SK-N-SH (cell line): ENCODE measurements at regions not wholly inside any gene's neighbourhood (a gene's known extent, or its start where the extent isn't known, plus 50 kb on each side); places are given as distances from the start of the nearest gene placed in this dataset.

ENCODE experiments used
- CTCF ChIA-PET: fragments of 300-600, 350-600 bp; formaldehyde crosslinking; extraction: SDS; loops from one replicate; lab custom pipeline; 2021; lab: Yijun Ruan, JAX
- POLR2A ChIA-PET: fragments of 350-600 bp; sonication (Branson Sonifier 250); formaldehyde crosslinking; extraction: SDS; loops from one replicate; lab custom pipeline; 2020; ENCODE audit warnings: antibody characterized with exemption, inconsistent platforms; lab: Yijun Ruan, JAX
- DNase-seq: peaks from one replicate; pipeline ENCODE4 v3.0.0; 2012
- H2AFZ ChIP-seq: fragments of 200-600 bp; sonication (generic); 2 replicates; pipeline ENCODE4 v1.8.1; 2016; ENCODE audit warnings: antibody characterized with exemption, mild to moderate bottlenecking, low read depth
- H3F3A ChIP-seq: fragments of 200-600 bp; sonication (generic); replicated peaks from 2 replicates; pipeline ENCODE3; 2016; ENCODE audit warnings: antibody characterized with exemption, mild to moderate bottlenecking; ENCODE audit not compliant: insufficient read depth
- H3K27ac ChIP-seq, 2 experiments: fragments of 200-500 bp in 1 of 2; fragments of 200-600 bp in 1 of 2; sonication (Bioruptor generic) in 1 of 2; sonication (generic), shearing (Covaris generic) in 1 of 2; 2 replicates each; pipeline versions ENCODE4 v1.5.1 to v1.6.1; 2014 to 2016; ENCODE audit warnings: low read depth in 2 of 2, inconsistent platforms in 1 of 2, low read length in 1 of 2, mild to moderate bottlenecking in 1 of 2, mixed read lengths in 1 of 2
- H3K27me3 ChIP-seq: fragments of 200-600 bp; sonication (generic), shearing (Covaris generic); 2 replicates; pipeline ENCODE4 v1.6.1; 2016; ENCODE audit warnings: mixed run types; ENCODE audit not compliant: insufficient read depth
- H3K36me3 ChIP-seq, 2 experiments: fragments of 200-500 bp in 1 of 2; fragments of 200-600 bp in 1 of 2; sonication (Bioruptor generic) in 1 of 2; sonication (generic) in 1 of 2; replicated peaks in 1 of 2; 2 replicates each; pipeline versions ENCODE3 to v1.5.1; 2014 to 2016; ENCODE audit warnings: low read length in 1 of 2, mild to moderate bottlenecking in 1 of 2; ENCODE audit not compliant: insufficient read depth in 2 of 2, control insufficient read depth in 1 of 2
- H3K4me1 ChIP-seq, 2 experiments: fragments of 200-500 bp in 1 of 2; fragments of 200-600 bp in 1 of 2; sonication (Bioruptor generic) in 1 of 2; sonication (generic), shearing (Covaris generic) in 1 of 2; 2 replicates each; pipeline versions ENCODE4 v1.5.1 to v1.6.1; 2014 to 2016; ENCODE audit warnings: low read depth in 1 of 2, low read length in 1 of 2, mixed run types in 1 of 2; ENCODE audit not compliant: insufficient read depth in 2 of 2, control insufficient read depth in 1 of 2
- H3K4me2 ChIP-seq: fragments of 200-600 bp; sonication (generic), shearing (Covaris generic); 2 replicates; pipeline ENCODE4 v1.6.1; 2017; ENCODE audit warnings: mixed run types
- H3K4me3 ChIP-seq, 2 experiments: fragments of 200-500 bp in 1 of 2; fragments of 200-600 bp in 1 of 2; sonication (Bioruptor generic) in 1 of 2; sonication (generic), shearing (Covaris generic) in 1 of 2; 2 replicates each; pipeline versions ENCODE4 v1.5.1 to v1.8.1; 2014 to 2016; ENCODE audit warnings: low read depth in 2 of 2, inconsistent platforms in 1 of 2, low read length in 1 of 2, mild to moderate bottlenecking in 1 of 2, mixed read lengths in 1 of 2, moderate library complexity in 1 of 2
- H3K79me2 ChIP-seq: fragments of 200-600 bp; sonication (generic); 2 replicates; pipeline ENCODE4 v1.8.1; 2017; ENCODE audit warnings: mild to moderate bottlenecking; ENCODE audit not compliant: insufficient read depth
- H3K9ac ChIP-seq: fragments of 200-600 bp; sonication (generic); 2 replicates; pipeline ENCODE4 v1.6.1; 2017; ENCODE audit warnings: mixed run types
- H3K9me2 ChIP-seq: fragments of 200-600 bp; sonication (generic); 2 replicates; pipeline ENCODE4 v1.6.1; 2017; ENCODE audit warnings: mixed run types
- H3K9me3 ChIP-seq: fragments of 200-600 bp; sonication (generic); 2 replicates; pipeline ENCODE4 v1.6.1; 2017; ENCODE audit warnings: mixed run types, mild to moderate bottlenecking, moderate library complexity
- H4K20me1 ChIP-seq: fragments of 200-600 bp; sonication (generic); 2 replicates; pipeline ENCODE4 v1.6.1; 2017; ENCODE audit warnings: mild to moderate bottlenecking, mixed run types; ENCODE audit not compliant: insufficient read depth
- FOSL2 ChIP-seq: IDR thresholded peaks from 2 replicates; pipeline ENCODE4 v1.4.0; 2012; ENCODE audit warnings: low read depth, mild to moderate bottlenecking, moderate library complexity, borderline replicate concordance
- FOXM1 ChIP-seq: IDR thresholded peaks from 2 replicates; pipeline ENCODE4 v1.4.0; 2012; ENCODE audit warnings: low read depth, mild to moderate bottlenecking
- GABPA ChIP-seq: IDR thresholded peaks from 2 replicates; pipeline ENCODE4 v1.4.0; 2012; ENCODE audit warnings: low read depth, mild to moderate bottlenecking
- JUND ChIP-seq: IDR thresholded peaks from 2 replicates; pipeline ENCODE4 v1.4.0; 2012
- NFIC ChIP-seq: IDR thresholded peaks from 2 replicates; pipeline ENCODE4 v1.4.0; 2012; ENCODE audit warnings: borderline replicate concordance
- NRF1 ChIP-seq: IDR thresholded peaks from 2 replicates; pipeline ENCODE4 v1.6.1; 2012; ENCODE audit warnings: low read depth, mild to moderate bottlenecking, low read length
- POLR2AphosphoS5 ChIP-seq: IDR thresholded peaks from 2 replicates; pipeline ENCODE4 v1.6.1; 2012; ENCODE audit warnings: low read depth, low read length
- RAD21 ChIP-seq: IDR thresholded peaks from 2 replicates; pipeline ENCODE4 v1.6.1; 2012; ENCODE audit warnings: mild to moderate bottlenecking, low read length
- RCOR1 ChIP-seq: fragments of 150-350 bp; IDR thresholded peaks from 2 replicates; pipeline ENCODE4 v1.6.1; 2017; ENCODE audit warnings: antibody characterized with exemption, low read length
- RXRA ChIP-seq: IDR thresholded peaks from 2 replicates; pipeline ENCODE4 v1.4.0; 2012; ENCODE audit warnings: low read depth, mild to moderate bottlenecking, borderline replicate concordance
- SMC3 ChIP-seq: IDR thresholded peaks from 2 replicates; pipeline ENCODE4 v1.6.1; 2012; ENCODE audit warnings: low read depth, low read length, improper control_type of control experiment
- TAF1 ChIP-seq: IDR thresholded peaks from 2 replicates; pipeline ENCODE4 v1.6.1; 2012; ENCODE audit warnings: low read depth, mild to moderate bottlenecking, low read length, moderate library complexity, borderline replicate concordance
- TCF12 ChIP-seq: IDR thresholded peaks from 2 replicates; pipeline ENCODE4 v1.4.0; 2012
- WGBS: methylation state at CpG from one replicate; pipeline ENCODE4 v1.1.6; 2017; ENCODE audit warnings: low lambda C conversion rate; 5-methylcytosine and 5-hydroxymethylcytosine counted together
- TF ChIP-seq, protein P1 (sequence below): IDR thresholded peaks from 2 replicates; pipeline ENCODE4 v1.4.0; 2012; ENCODE audit warnings: low read depth, borderline replicate concordance
- TF ChIP-seq, protein P2 (sequence below): IDR thresholded peaks from 2 replicates; pipeline ENCODE4; 2012
- TF ChIP-seq, protein P3 (sequence below): IDR thresholded peaks from 2 replicates; pipeline ENCODE4 v1.4.0; 2012; ENCODE audit warnings: low read depth, borderline replicate concordance

DNA sequence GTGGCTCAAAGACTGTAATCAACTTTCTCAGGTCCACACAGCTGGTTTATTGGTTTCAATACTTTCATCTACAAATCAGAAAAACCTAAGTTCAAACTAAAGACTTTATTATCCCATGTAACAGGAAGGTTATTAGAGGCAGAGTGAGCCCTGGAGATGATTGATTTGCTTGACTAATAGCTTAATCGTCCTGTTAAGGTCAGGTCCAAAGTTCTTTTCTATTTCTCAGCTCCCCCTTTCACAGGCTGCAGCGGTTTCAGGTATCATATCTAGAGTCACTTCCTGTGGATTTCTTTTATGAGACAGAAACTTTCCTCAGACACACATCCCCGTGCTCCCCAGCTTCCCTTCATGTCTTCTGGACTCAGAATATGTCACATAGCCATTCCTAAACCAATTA is 166.4 kb downstream of the PRELID2 start:
- Histone ChIP-seq H3K27ac (no peak overlapping the region), H3K4me1 (no peaks in the 10 kb centered on the region), H3F3A (no peaks in the 10 kb centered on the region), H3K4me2 (no peak overlapping the region), H3K27me3 (no peaks in the 10 kb centered on the region), H3K9ac (no peak overlapping the region), H3K79me2 (no peaks in the 10 kb centered on the region), H3K4me3 (no peak overlapping the region), H2AFZ (no peak overlapping the region), H3K9me3 (no peaks in the 10 kb centered on the region), H4K20me1 (no peaks in the 10 kb centered on the region), H3K9me2 (no peaks in the 10 kb centered on the region), H3K36me3 (no peaks in the 10 kb centered on the region)
- TF ChIP-seq FOSL2 (no peak), FOXM1 (no peak), RCOR1 (no peak), TCF12 (no peak), RAD21 (no peak), JUND (no peak), POLR2AphosphoS5 (no peak), NFIC (no peak), GABPA (no peak), TAF1 (no peak)
- TF ChIP-seq, protein P1, sequence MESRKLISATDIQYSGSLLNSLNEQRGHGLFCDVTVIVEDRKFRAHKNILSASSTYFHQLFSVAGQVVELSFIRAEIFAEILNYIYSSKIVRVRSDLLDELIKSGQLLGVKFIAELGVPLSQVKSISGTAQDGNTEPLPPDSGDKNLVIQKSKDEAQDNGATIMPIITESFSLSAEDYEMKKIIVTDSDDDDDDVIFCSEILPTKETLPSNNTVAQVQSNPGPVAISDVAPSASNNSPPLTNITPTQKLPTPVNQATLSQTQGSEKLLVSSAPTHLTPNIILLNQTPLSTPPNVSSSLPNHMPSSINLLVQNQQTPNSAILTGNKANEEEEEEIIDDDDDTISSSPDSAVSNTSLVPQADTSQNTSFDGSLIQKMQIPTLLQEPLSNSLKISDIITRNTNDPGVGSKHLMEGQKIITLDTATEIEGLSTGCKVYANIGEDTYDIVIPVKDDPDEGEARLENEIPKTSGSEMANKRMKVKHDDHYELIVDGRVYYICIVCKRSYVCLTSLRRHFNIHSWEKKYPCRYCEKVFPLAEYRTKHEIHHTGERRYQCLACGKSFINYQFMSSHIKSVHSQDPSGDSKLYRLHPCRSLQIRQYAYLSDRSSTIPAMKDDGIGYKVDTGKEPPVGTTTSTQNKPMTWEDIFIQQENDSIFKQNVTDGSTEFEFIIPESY = no peak
- TF ChIP-seq, protein P2, sequence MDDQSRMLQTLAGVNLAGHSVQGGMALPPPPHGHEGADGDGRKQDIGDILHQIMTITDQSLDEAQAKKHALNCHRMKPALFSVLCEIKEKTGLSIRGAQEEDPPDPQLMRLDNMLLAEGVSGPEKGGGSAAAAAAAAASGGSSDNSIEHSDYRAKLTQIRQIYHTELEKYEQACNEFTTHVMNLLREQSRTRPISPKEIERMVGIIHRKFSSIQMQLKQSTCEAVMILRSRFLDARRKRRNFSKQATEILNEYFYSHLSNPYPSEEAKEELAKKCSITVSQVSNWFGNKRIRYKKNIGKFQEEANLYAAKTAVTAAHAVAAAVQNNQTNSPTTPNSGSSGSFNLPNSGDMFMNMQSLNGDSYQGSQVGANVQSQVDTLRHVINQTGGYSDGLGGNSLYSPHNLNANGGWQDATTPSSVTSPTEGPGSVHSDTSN = no peak
- TF ChIP-seq, protein P3, sequence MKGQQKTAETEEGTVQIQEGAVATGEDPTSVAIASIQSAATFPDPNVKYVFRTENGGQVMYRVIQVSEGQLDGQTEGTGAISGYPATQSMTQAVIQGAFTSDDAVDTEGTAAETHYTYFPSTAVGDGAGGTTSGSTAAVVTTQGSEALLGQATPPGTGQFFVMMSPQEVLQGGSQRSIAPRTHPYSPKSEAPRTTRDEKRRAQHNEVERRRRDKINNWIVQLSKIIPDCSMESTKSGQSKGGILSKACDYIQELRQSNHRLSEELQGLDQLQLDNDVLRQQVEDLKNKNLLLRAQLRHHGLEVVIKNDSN = no peak
- WGBS = 62% methylated on average over 3 of the region's 3 CpGs
- CTCF ChIA-PET = interaction anchor here (1.0 kb wide), 1 partner anchor 13 kb away, joined by 3 read pairs; no protein-coding TSS in a partner anchor
- POLR2A ChIA-PET = no interaction called here
- DNase-seq = no peak

DNA sequence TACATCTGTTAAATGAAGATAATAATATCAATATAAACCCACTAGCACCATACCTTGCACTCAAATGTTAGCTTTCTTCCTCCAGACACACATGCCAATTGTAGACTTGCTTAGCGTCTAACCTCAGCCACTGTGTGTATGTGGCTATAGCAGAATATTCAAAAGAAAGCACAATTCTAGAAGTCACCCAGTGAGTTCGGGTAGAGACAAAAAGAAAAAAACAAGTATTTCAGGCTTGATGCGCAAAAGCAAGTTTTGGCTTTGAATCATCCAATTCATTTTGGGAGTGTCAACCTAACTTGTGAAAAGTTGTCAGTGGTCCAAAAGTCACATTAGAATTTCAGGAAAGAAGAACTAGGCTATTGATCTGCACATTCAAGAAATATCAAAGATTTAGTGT is 167.4 kb downstream of the PRELID2 start:
- H3K79me2 ChIP-seq = no peaks in the 10 kb centered on the region
- H3K4me1 ChIP-seq = no peaks in the 10 kb centered on the region
- no peaks in the 10 kb centered on the region for H3K36me3 ChIP-seq
- no peaks in the 10 kb centered on the region for H3K27me3 ChIP-seq
- TF ChIP-seq SMC3 = no peak
- no peak for TF ChIP-seq NRF1
- TF ChIP-seq RAD21 = no peak
- no peak for TF ChIP-seq RXRA
- TF ChIP-seq FOSL2 = no peak
- TF ChIP-seq, protein P3 = no peak
- 89% methylated on average over 3 of the region's 3 CpGs for WGBS
- H3K4me2 ChIP-seq = no peak overlapping the region
- H3K9me3 ChIP-seq = no peaks in the 10 kb centered on the region
- DNase-seq = no peak
- H4K20me1 ChIP-seq = no peaks in the 10 kb centered on the region
- no peaks in the 10 kb centered on the region for H3F3A ChIP-seq
- H3K9me2 ChIP-seq = no peaks in the 10 kb centered on the region
- H3K9ac ChIP-seq = no peak overlapping the region
- H3K4me3 ChIP-seq = no peak overlapping the region
- ChIA-PET CTCF (no interaction called here), POLR2A (no interaction called here)
- H3K27ac ChIP-seq = no peak overlapping the region
- H2AFZ ChIP-seq = no peak overlapping the region
